DND-41 (cell line): ENCODE measurements at regions not wholly inside any gene's neighbourhood (a gene's known extent, or its start where the extent isn't known, plus 50 kb on each side); places are given as distances from the start of the nearest gene placed in this dataset.

Experiments
- ATAC-seq: fragments of 200-7000 bp; cut with Tn5 transposase; 3 replicates; pipeline ENCODE4 v1.9.1; 2021; ENCODE audit warnings: low read depth; ENCODE audit not compliant: insufficient read depth
- DNase-seq: peaks from one replicate; pipeline ENCODE4 v3.0.0-alpha.2; 2020
- H2AFZ ChIP-seq: 2 replicates; pipeline ENCODE4 v1.6.0; 2012; ENCODE audit warnings: low read depth, low read length
- H3K27ac ChIP-seq: 2 replicates; pipeline ENCODE4 v1.5.1; 2012; ENCODE audit warnings: low read length, inconsistent platforms
- H3K27me3 ChIP-seq: fragments of 200-600 bp; sonication (generic); 2 replicates; pipeline ENCODE4 v1.6.0; 2012; ENCODE audit warnings: low read length, mild to moderate bottlenecking, inconsistent platforms; ENCODE audit not compliant: insufficient read depth, poor library complexity
- H3K36me3 ChIP-seq: 2 replicates; pipeline ENCODE4 v1.5.1; 2012; ENCODE audit warnings: low read length, inconsistent platforms; ENCODE audit not compliant: insufficient read depth
- H3K4me1 ChIP-seq: 2 replicates; pipeline ENCODE4 v1.5.1; 2012; ENCODE audit warnings: mild to moderate bottlenecking, low read length; ENCODE audit not compliant: insufficient read depth
- H3K4me2 ChIP-seq: 2 replicates; pipeline ENCODE4 v1.6.0; 2012; ENCODE audit warnings: mild to moderate bottlenecking, moderate library complexity, low read length, inconsistent platforms; ENCODE audit not compliant: insufficient read depth
- H3K4me3 ChIP-seq, 2 experiments: fragments of 200-600 bp in 1 of 2; shearing (Covaris generic) in 1 of 2; 2 replicates each; pipeline ENCODE4 v1.5.1; 2012 to 2016; ENCODE audit warnings: inconsistent platforms in 2 of 2, low read length in 2 of 2, mild to moderate bottlenecking in 2 of 2, low read depth in 1 of 2, moderate library complexity in 1 of 2
- H3K79me2 ChIP-seq: 2 replicates; pipeline ENCODE4 v1.6.0; 2012; ENCODE audit warnings: low read length, inconsistent platforms; ENCODE audit not compliant: insufficient read depth
- H3K9ac ChIP-seq: 2 replicates; pipeline ENCODE4 v1.6.0; 2012; ENCODE audit warnings: low read depth, mild to moderate bottlenecking, inconsistent platforms, low read length, moderate library complexity
- H3K9me3 ChIP-seq: 2 replicates; pipeline ENCODE4 v1.5.1; 2012; ENCODE audit warnings: low read length, moderate library complexity, mild to moderate bottlenecking, inconsistent platforms; ENCODE audit not compliant: insufficient read depth, severe bottlenecking
- H4K20me1 ChIP-seq: 2 replicates; pipeline ENCODE4 v1.6.0; 2012; ENCODE audit warnings: low read length; ENCODE audit not compliant: insufficient read depth
- EZH2 ChIP-seq: IDR thresholded peaks from 3 replicates; pipeline ENCODE4 v1.6.1; 2012; ENCODE audit warnings: borderline replicate concordance, low read depth, mild to moderate bottlenecking, moderate library complexity, low read length, inconsistent platforms; ENCODE audit not compliant: severe bottlenecking
- TF ChIP-seq, protein P1 (sequence below): IDR thresholded peaks from 2 replicates; pipeline ENCODE4 v1.5.1; 2012; ENCODE audit warnings: borderline replicate concordance, low read length, moderate library complexity, mild to moderate bottlenecking; ENCODE audit not compliant: poor library complexity, severe bottlenecking; ENCODE audit errors: extremely low read depth

DNA sequence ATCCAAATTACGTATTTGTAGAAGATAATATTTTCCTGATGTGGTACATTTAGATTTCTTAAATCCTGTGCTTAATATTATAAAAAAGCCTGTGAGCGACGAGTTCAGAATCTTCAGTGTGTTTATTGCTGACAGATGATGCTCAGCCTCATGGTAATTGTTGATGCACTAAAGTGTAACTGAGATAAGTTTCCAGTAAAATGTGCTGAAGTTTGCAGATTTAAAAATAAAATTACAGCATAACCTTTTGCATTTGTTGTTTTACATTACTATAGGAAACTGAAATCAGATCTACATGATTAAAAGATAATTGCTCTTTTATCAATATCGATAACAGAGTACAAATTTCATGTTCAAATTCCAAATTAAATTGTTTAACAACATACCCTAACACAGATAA, 307.6 kb downstream of the FIGN start:
- Histone ChIP-seq H4K20me1 (no peaks in the 10 kb centered on the region), H3K4me3 (no peak overlapping the region), H3K27me3 (no peaks in the 10 kb centered on the region), H3K9me3 (no peaks in the 10 kb centered on the region), H3K36me3 (no peaks in the 10 kb centered on the region), H3K4me2 (no peak overlapping the region), H2AFZ (no peak overlapping the region), H3K27ac (no peak overlapping the region), H3K4me1 (no peaks in the 10 kb centered on the region), H3K79me2 (no peaks in the 10 kb centered on the region), H3K9ac (no peak overlapping the region)
- no peak for DNase-seq
- TF ChIP-seq, protein P1, sequence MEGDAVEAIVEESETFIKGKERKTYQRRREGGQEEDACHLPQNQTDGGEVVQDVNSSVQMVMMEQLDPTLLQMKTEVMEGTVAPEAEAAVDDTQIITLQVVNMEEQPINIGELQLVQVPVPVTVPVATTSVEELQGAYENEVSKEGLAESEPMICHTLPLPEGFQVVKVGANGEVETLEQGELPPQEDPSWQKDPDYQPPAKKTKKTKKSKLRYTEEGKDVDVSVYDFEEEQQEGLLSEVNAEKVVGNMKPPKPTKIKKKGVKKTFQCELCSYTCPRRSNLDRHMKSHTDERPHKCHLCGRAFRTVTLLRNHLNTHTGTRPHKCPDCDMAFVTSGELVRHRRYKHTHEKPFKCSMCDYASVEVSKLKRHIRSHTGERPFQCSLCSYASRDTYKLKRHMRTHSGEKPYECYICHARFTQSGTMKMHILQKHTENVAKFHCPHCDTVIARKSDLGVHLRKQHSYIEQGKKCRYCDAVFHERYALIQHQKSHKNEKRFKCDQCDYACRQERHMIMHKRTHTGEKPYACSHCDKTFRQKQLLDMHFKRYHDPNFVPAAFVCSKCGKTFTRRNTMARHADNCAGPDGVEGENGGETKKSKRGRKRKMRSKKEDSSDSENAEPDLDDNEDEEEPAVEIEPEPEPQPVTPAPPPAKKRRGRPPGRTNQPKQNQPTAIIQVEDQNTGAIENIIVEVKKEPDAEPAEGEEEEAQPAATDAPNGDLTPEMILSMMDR = no peak
- no peak for TF ChIP-seq EZH2
- no peak for ATAC-seq

DNA sequence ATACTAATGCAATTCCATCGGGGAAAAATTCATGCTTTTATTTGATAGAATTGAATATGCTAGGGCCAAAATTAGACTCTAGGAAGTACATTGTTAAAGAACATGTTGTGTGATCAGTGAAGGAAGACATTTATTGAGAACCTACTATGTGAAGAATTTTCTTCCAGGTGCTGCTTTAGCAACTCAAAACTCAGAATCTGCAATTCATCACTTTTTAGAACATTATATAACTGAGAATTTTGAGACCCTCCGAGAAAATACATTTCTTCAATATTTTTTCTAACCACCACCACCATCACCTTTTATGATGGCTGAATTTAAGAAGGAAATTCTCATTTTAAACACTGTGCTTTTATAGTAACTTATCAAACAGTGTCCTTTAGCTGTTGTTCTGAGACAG, 315.2 kb downstream of the FIGN start:
- no peak overlapping the region for H3K4me2 ChIP-seq
- ATAC-seq (no peak), DNase-seq (no peak)
- H3K4me1 ChIP-seq = no peaks in the 10 kb centered on the region
- H2AFZ ChIP-seq = no peak overlapping the region
- H3K27ac ChIP-seq = no peak overlapping the region
- H3K9me3 ChIP-seq = no peaks in the 10 kb centered on the region
- TF ChIP-seq, protein P1 = no peak
- TF ChIP-seq EZH2 = no peak
- H4K20me1 ChIP-seq = no peaks in the 10 kb centered on the region
- no peak overlapping the region for H3K4me3 ChIP-seq
- no peaks in the 10 kb centered on the region for H3K36me3 ChIP-seq
- H3K79me2 ChIP-seq = no peaks in the 10 kb centered on the region
- no peak overlapping the region for H3K9ac ChIP-seq
- H3K27me3 ChIP-seq = no peaks in the 10 kb centered on the region

DNA sequence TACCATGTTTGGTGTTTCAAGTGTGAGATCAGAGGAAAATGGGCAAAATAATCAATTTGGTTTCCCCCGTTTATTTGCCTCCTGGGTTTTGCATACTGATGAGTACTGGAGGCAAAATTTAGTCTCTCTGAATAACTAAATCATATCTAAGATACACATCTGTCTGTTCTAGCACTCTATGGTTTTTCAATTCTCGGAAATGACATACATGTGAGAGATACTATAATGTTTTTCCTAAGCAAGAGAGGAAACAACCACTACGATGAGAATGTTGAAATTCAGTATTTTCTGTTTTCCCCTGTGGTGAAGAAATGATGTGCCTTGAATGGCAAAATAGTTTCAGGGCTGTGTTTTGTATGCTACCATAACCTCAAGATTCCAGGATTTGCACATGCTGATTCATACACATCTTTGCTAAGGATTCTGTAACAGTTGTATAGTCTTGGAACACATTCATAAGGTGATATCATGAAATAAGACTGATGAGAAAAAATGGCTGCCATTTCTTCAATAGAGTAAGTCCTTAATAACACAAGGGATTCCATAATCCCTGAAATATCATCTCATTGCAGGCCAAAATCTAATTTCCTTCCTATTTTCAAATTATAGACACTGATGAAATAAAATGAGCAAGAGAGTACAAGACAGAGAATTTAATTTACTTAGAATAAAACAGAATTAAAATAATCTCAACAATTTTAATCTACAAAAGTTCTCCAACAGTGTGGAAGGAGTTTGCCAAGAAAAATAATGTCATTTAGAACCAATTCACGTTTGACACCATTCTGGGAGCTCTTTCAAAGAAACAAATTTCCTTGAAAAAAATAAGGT, 316.6 kb downstream of the FIGN start:
- Histone ChIP-seq H3K79me2 (no peaks in the 10 kb centered on the region), H3K27ac (no peak overlapping the region), H3K9ac (no peak overlapping the region), H2AFZ (no peak overlapping the region), H3K36me3 (no peaks in the 10 kb centered on the region), H3K9me3 (no peaks in the 10 kb centered on the region), H3K27me3 (no peaks in the 10 kb centered on the region), H3K4me1 (no peaks in the 10 kb centered on the region), H3K4me2 (no peak overlapping the region), H4K20me1 (no peaks in the 10 kb centered on the region), H3K4me3 (no peak overlapping the region)
- no peak for TF ChIP-seq EZH2
- TF ChIP-seq, protein P1 = no peak
- DNase-seq (no peak), ATAC-seq (no peak)
